Hepatocyte (in vitro differentiated cells): ENCODE measurements at regions not wholly inside any gene's neighbourhood (a gene's known extent, or its start where the extent isn't known, plus 50 kb on each side); places are given as distances from the start of the nearest gene placed in this dataset.

Experiments used
- DNase-seq: peaks from one replicate; pipeline ENCODE4 v3.0.0-alpha.2; 2016; ENCODE audit warnings: low spot score
- H2AFZ ChIP-seq: fragments of 200-600 bp; sonication (generic); 2 replicates; pipeline ENCODE4 v1.6.0; 2016; ENCODE audit warnings: antibody characterized with exemption, mild to moderate bottlenecking
- H3K27ac ChIP-seq: fragments of 200-600 bp; sonication (generic); 2 replicates; pipeline ENCODE4 v1.5.1; 2016; ENCODE audit warnings: mild to moderate bottlenecking
- H3K27me3 ChIP-seq: fragments of 200-600 bp; sonication (generic); 2 replicates; pipeline ENCODE4 v1.6.1; 2016
- H3K36me3 ChIP-seq: fragments of 200-600 bp; sonication (generic); replicated peaks from 2 replicates; pipeline ENCODE4 v1.5.1; 2016; ENCODE audit warnings: low read depth; ENCODE audit not compliant: insufficient read depth
- H3K4me1 ChIP-seq: fragments of 200-600 bp; sonication (generic); 2 replicates; pipeline ENCODE4 v1.5.1; 2016; ENCODE audit warnings: mild to moderate bottlenecking, moderate library complexity; ENCODE audit not compliant: insufficient read depth
- H3K4me2 ChIP-seq: fragments of 200-600 bp; sonication (generic); 2 replicates; pipeline ENCODE4 v1.6.0; 2016
- H3K4me3 ChIP-seq: fragments of 200-600 bp; sonication (generic); 2 replicates; pipeline ENCODE4 v1.5.1; 2016; ENCODE audit warnings: mild to moderate bottlenecking
- H3K79me2 ChIP-seq: fragments of 200-600 bp; sonication (generic); 2 replicates; pipeline ENCODE4 v1.6.0; 2017; ENCODE audit warnings: mild to moderate bottlenecking
- H3K9me2 ChIP-seq: fragments of 200-600 bp; sonication (generic); replicated peaks from 2 replicates; pipeline ENCODE4 v1.6.0; 2017; ENCODE audit warnings: mild to moderate bottlenecking; ENCODE audit not compliant: insufficient read depth
- H3K9me3 ChIP-seq: fragments of 200-600 bp; sonication (generic); 2 replicates; pipeline ENCODE4 v1.5.1; 2016; ENCODE audit warnings: low read depth, mild to moderate bottlenecking
- H4K20me1 ChIP-seq: fragments of 200-600 bp; sonication (generic); 2 replicates; pipeline ENCODE4 v1.6.0; 2016; ENCODE audit warnings: mild to moderate bottlenecking; ENCODE audit not compliant: insufficient read depth, poor library complexity, severe bottlenecking
- CTCF ChIP-seq: fragments of 200-600 bp; sonication (generic); IDR thresholded peaks from 2 replicates; pipeline ENCODE4 v1.5.1; 2016; ENCODE audit warnings: antibody characterized with exemption, mild to moderate bottlenecking; ENCODE audit not compliant: poor library complexity
- EZH2 ChIP-seq: fragments of 200-600 bp; sonication (generic); IDR thresholded peaks from 2 replicates; pipeline ENCODE4 v1.6.1; 2016; ENCODE audit warnings: antibody characterized with exemption, mild to moderate bottlenecking, borderline replicate concordance
- EZH2phosphoT487 ChIP-seq: fragments of 200-600 bp; sonication (generic); IDR thresholded peaks from one replicate; pipeline ENCODE4 v1.6.1; 2018; ENCODE audit warnings: antibody characterized with exemption, mild to moderate bottlenecking, low read depth, moderate library complexity; ENCODE audit not compliant: unreplicated experiment, severe bottlenecking
- WGBS: methylation state at CpG from one replicate; pipeline ENCODE4 v1.1.6; 2016; ENCODE audit warnings: low lambda C conversion rate; ENCODE audit errors: missing lambda C conversion rate; 5-methylcytosine and 5-hydroxymethylcytosine counted together

- Histone ChIP-seq H3K9me2 (no peaks in the 10 kb centered on the region), H3K4me2 (no peak overlapping the region), H3K36me3 (no peaks in the 10 kb centered on the region), H3K27ac (no peak overlapping the region), H3K4me1 (no peaks in the 10 kb centered on the region), H3K27me3 (no peaks in the 10 kb centered on the region), H3K4me3 (no peak overlapping the region), H3K9me3 (no peaks in the 10 kb centered on the region), H2AFZ (no peak overlapping the region), H3K79me2 (no peaks in the 10 kb centered on the region), H4K20me1 (no peaks in the 10 kb centered on the region)
- 88% methylated on average over 1 of the region's 1 CpG for WGBS
- DNase-seq, result no peak
- TF ChIP-seq EZH2phosphoT487, result no peak
- no peak for TF ChIP-seq EZH2
- no peak for TF ChIP-seq CTCF
Measured at GRCh38 chr1:218845589-218845988, 328.1 kb upstream of the LYPLAL1 start.

DNA sequence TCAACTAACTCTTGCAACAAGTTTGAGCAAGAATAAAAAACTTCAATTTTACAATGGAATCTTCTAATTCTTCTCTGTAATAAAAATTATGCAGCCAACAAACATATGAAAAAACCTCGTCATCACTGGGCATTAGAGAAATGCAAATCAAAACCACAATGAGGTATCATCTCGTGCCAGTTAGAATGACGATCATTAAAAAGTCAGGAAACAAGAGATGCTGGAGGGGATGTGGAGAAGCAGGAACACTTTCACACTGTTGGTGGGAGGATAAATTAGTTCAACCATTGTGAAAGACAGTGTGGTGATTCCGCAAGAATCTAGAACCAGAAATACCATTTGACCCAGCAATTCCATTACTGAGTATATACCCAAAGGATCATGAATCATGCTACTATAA, 327.5 kb upstream of the LYPLAL1 start:
- no peak overlapping the region for H2AFZ ChIP-seq
- no peaks in the 10 kb centered on the region for H3K27me3 ChIP-seq
- no peaks in the 10 kb centered on the region for H3K9me3 ChIP-seq
- no peak overlapping the region for H3K27ac ChIP-seq
- no peak overlapping the region for H3K4me2 ChIP-seq
- H3K36me3 ChIP-seq, result no peaks in the 10 kb centered on the region
- no peaks in the 10 kb centered on the region for H3K4me1 ChIP-seq
- no peaks in the 10 kb centered on the region for H3K79me2 ChIP-seq
- no peak overlapping the region for H3K4me3 ChIP-seq
- H4K20me1 ChIP-seq, result no peaks in the 10 kb centered on the region
- no peaks in the 10 kb centered on the region for H3K9me2 ChIP-seq
- no peak for DNase-seq
- no peak for TF ChIP-seq CTCF
- TF ChIP-seq EZH2, result no peak
- TF ChIP-seq EZH2phosphoT487, result no peak
- WGBS, result 97% methylated on average over 4 of the region's 4 CpGs

GRCh38 chr1:218847089-218847768, 326.4 kb upstream of the LYPLAL1 start:
- Histone ChIP-seq H3K9me2 (no peaks in the 10 kb centered on the region), H4K20me1 (no peaks in the 10 kb centered on the region), H3K27me3 (no peaks in the 10 kb centered on the region), H3K4me3 (no peak overlapping the region), H3K4me2 (no peak overlapping the region), H3K79me2 (no peaks in the 10 kb centered on the region), H2AFZ (no peak overlapping the region), H3K4me1 (no peaks in the 10 kb centered on the region), H3K27ac (no peak overlapping the region), H3K9me3 (no peaks in the 10 kb centered on the region), H3K36me3 (no peaks in the 10 kb centered on the region)
- WGBS, result 91% methylated on average over 3 of the region's 3 CpGs
- no peak for TF ChIP-seq EZH2phosphoT487
- TF ChIP-seq CTCF, result no peak
- TF ChIP-seq EZH2, result no peak
- no peak for DNase-seq

- H4K20me1 ChIP-seq, result no peaks in the 10 kb centered on the region
- no peak overlapping the region for H3K27ac ChIP-seq
- no peaks in the 10 kb centered on the region for H3K9me2 ChIP-seq
- DNase-seq, result no peak
- H3K4me1 ChIP-seq, result no peaks in the 10 kb centered on the region
- H3K36me3 ChIP-seq, result no peaks in the 10 kb centered on the region
- no peaks in the 10 kb centered on the region for H3K9me3 ChIP-seq
- H3K79me2 ChIP-seq, result no peaks in the 10 kb centered on the region
- H3K4me3 ChIP-seq, result no peak overlapping the region
- no peaks in the 10 kb centered on the region for H3K27me3 ChIP-seq
- TF ChIP-seq EZH2, result no peak
- TF ChIP-seq EZH2phosphoT487, result no peak
- no peak for TF ChIP-seq CTCF
- WGBS, result 67% methylated on average over 1 of the region's 1 CpG
- H2AFZ ChIP-seq, result no peak overlapping the region
- H3K4me2 ChIP-seq, result no peak overlapping the region
Measured at GRCh38 chr1:218848009-218848408, 325.7 kb upstream of the LYPLAL1 start.
